Heart right ventricle (tissue), 16 donors: ENCODE measurements at regions not wholly inside any gene's neighbourhood (a gene's known extent, or its start where the extent isn't known, plus 50 kb on each side); places are given as distances from the start of the nearest gene placed in this dataset.
A peak's percentile ranks its signal among the peaks of the same experiment; 100 is the strongest.

ENCODE experiments used
- ATAC-seq, 8 donors: fragments of 200-7000 bp; cut with Tn5 transposase; one replicate each; pipeline ENCODE4 v1.9.1; 2020; ENCODE audit warnings: mild to moderate bottlenecking in 8 of 8, moderate library complexity in 8 of 8, moderate number of reproducible peaks in 1 of 8
- DNase-seq, 2 donors: peaks; one replicate each; pipeline ENCODE4 v3.0.0-alpha.2; 2020
- H3K27ac ChIP-seq, 10 donors: fragments of 200-600 bp; sonication (generic) in 2 of 10; one replicate each; pipeline versions ENCODE4 v1.5.0 to v1.8.0; 2020 to 2022; ENCODE audit warnings: mild to moderate bottlenecking in 3 of 10
- H3K27me3 ChIP-seq, 7 donors: fragments of 200-600 bp; one replicate each; pipeline ENCODE4 v1.8.0; 2021 to 2022; ENCODE audit warnings: mild to moderate bottlenecking in 2 of 7
- H3K36me3 ChIP-seq, 9 donors: fragments of 200-600 bp; sonication (generic) in 1 of 9; one replicate each; pipeline versions ENCODE4 v1.5.0 to v1.8.0; 2020 to 2022; ENCODE audit warnings: mild to moderate bottlenecking in 2 of 9
- H3K4me1 ChIP-seq, 9 donors: fragments of 200-600 bp; sonication (generic) in 1 of 9; one replicate each; pipeline versions ENCODE4 v1.5.0 to v1.8.0; 2020 to 2022; ENCODE audit warnings: mild to moderate bottlenecking in 4 of 9
- H3K4me3 ChIP-seq, 10 donors: fragments of 200-600 bp; sonication (generic) in 2 of 10; one replicate each; pipeline versions ENCODE4 v1.5.0 to v1.8.0; 2020 to 2022; ENCODE audit warnings: mild to moderate bottlenecking in 7 of 10, moderate library complexity in 2 of 10
- H3K9me3 ChIP-seq, 11 donors: fragments of 200-600 bp in 10 of 11; sonication (generic) in 2 of 11; one replicate each; pipeline versions ENCODE4 v1.5.0 to v1.8.0; 2013 to 2022; ENCODE audit warnings: mild to moderate bottlenecking in 2 of 11, control low read depth in 1 of 11, moderate library complexity in 1 of 11
- CTCF ChIP-seq, 9 donors: fragments of 200-600 bp; sonication (generic) in 2 of 9; IDR thresholded peaks; one replicate each; pipeline versions ENCODE4 v1.5.0 to v1.8.0; 2021 to 2022; ENCODE audit warnings: antibody characterized with exemption in 9 of 9, mild to moderate bottlenecking in 5 of 9, moderate library complexity in 1 of 9
- whole genome bisulfite sequencing, 2 donors: extraction: QIAGEN DNeasy Blood & Tissue Kit; methylation state at CpG; one replicate each; pipeline ENCODE4 v1.1.7; 2013; ENCODE audit warnings: inconsistent platforms in 1 of 2; 5-methylcytosine and 5-hydroxymethylcytosine counted together
- intact Hi-C, 10 donors: fragments of 100-400 bp; cut with DNase I; formaldehyde crosslinking; loops; one replicate each; pipeline versions ENCODE4 v1.11.1 to v1.14.2; 2022
- donor health status: Arrhythmogenic right ventricular cardiomyopathy.
- donor health status: ischemic (EF 13 %, LVEDD 7.1; RV severe dilation, severe dysfunction).
- donor health status: healthy with polysubstance abuse.
- donor health status: DM: no; HTN: yes; CAD: no.
- donor health status: DM: no; HTN: no; CAD: no.
- donor health status: ischemic (EF 25% LVEDD 6.9; RV normal size, moderate dysfunction).
- donor health status: ischemic (EF 25% LVEDD 5.7; RV mildly dilated, moderate dysfunction).
- donor health status: healthy.
- donor health status: DM: yes; HTN: yes; CAD: no.
- donor health status: Ischemic cardiomyopathy.
- donor health status: ischemic (EF 35%, LVEDD 5.7; RV mildly dilated, moderate dysfunction).
- donor health status: nonischemic (EF 11% LVEDD 7.7; RV severe dilation, severe dysfunction).
- donor health status: DM: yes; HTN: yes; CAD: no.
- donor health status: PGD.
- donor health status: ischemic (EF 29% LVEDD 5.4; RV normal size, mild dysfunction).
- donor health status: nonischemic (EF 23%, LVEDD 6.1; RV moderate dilation, normal function).

GRCh38 chr14:87652278-87652677 is 340.7 kb downstream of the GALC start:
- ATAC-seq (no peak), DNase-seq (no peak)
- 81 to 90% methylated on average over 2 of the region's 2 CpGs for WGBS, 2 donors
- Histone ChIP-seq H3K9me3 (peaks cover 0 to 30% (median 7%) of the 10 kb centered on the region in 11 donors), H3K4me3 (no peak overlapping the region), H3K36me3 (no peaks in the 10 kb centered on the region), H3K27ac (no peak overlapping the region), H3K27me3 (no peaks in the 10 kb centered on the region), H3K4me1 (no peaks in the 10 kb centered on the region)
- no peak for TF ChIP-seq CTCF (IDR thresholded peaks at IDR 0.05)
- intact Hi-C loops = no loop called here

GRCh38 chr14:87644689-87645088 is 348.3 kb downstream of the GALC start:
- intact Hi-C loops = no loop called here
- no peak for DNase-seq
- Histone ChIP-seq H3K4me1 (no peaks in the 10 kb centered on the region), H3K27me3 (no peaks in the 10 kb centered on the region), H3K4me3 (no peak overlapping the region), H3K9me3 (peaks cover 0 to 13% (median 3%) of the 10 kb centered on the region in 11 donors), H3K36me3 (no peaks in the 10 kb centered on the region), H3K27ac (no peak overlapping the region)
- ATAC-seq = no peak
- WGBS, 2 donors = 88 to 96% methylated on average over 3 of the region's 3 CpGs
- TF ChIP-seq CTCF (IDR thresholded peaks at IDR 0.05) = no peak

- ATAC-seq = peak in 1 of 8 donors; percentile 12
- peaks cover 0 to 5% (median 0%) of the 10 kb centered on the region in 11 donors for H3K9me3 ChIP-seq
- no peak overlapping the region for H3K4me3 ChIP-seq
- DNase-seq = no peak
- intact Hi-C loops = no loop called here
- H3K27ac ChIP-seq = no peak overlapping the region
- no peaks in the 10 kb centered on the region for H3K36me3 ChIP-seq
- TF ChIP-seq CTCF (IDR thresholded peaks at IDR 0.05) = no peak
- 12 to 22% methylated on average over 4 of the region's 4 CpGs for WGBS, 2 donors
- H3K4me1 ChIP-seq = no peaks in the 10 kb centered on the region
- no peaks in the 10 kb centered on the region for H3K27me3 ChIP-seq
Observed at GRCh38 chr14:87643005-87643404, 350.0 kb downstream of the GALC start.

- intact Hi-C loops = no loop called here
- Histone ChIP-seq H3K4me1 (no peaks in the 10 kb centered on the region), H3K27me3 (no peaks in the 10 kb centered on the region), H3K27ac (no peak overlapping the region), H3K4me3 (no peak overlapping the region), H3K9me3 (peaks cover 0 to 2% (median 0%) of the 10 kb centered on the region in 11 donors), H3K36me3 (no peaks in the 10 kb centered on the region)
- DNase-seq = no peak
- ATAC-seq = no peak
- no peak for TF ChIP-seq CTCF (IDR thresholded peaks at IDR 0.05)
Observed at GRCh38 chr14:87640553-87640952, 352.4 kb downstream of the GALC start.

- Histone ChIP-seq H3K4me1 (no peaks in the 10 kb centered on the region), H3K4me3 (no peak overlapping the region), H3K27me3 (no peaks in the 10 kb centered on the region), H3K9me3 (no peaks in the 10 kb centered on the region), H3K27ac (no peak overlapping the region), H3K36me3 (no peaks in the 10 kb centered on the region)
- no peak for TF ChIP-seq CTCF (IDR thresholded peaks at IDR 0.05)
- 75 to 81% methylated on average over 3 of the region's 3 CpGs for WGBS, 2 donors
- DNase-seq (no peak), ATAC-seq (no peak)
- intact Hi-C loops = no loop called here
Observed at GRCh38 chr14:87638196-87638595, 354.8 kb downstream of the GALC start.
